ENCODE measurements at regions not wholly inside any gene's neighbourhood (a gene's known extent, or its start where the extent isn't known, plus 50 kb on each side); places are given as distances from the start of the nearest gene placed in this dataset.

DNA sequence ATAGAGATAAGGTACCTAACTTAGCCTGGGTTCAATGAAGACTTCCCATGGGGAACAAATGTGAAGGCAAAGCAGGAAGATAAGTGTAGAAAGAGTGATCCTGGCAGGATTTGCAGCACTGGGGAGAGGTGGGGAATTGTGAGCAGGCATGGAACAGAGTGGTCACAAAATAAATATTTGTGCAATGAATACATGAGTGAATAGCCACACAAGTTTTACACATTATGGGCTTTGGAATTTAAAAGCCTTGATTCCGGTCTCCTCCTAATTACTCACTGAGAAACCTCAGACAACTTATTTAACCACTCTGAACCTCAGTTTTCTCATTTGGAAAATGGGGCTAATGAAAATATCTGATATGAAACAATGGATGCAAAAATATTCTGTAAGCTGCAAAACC, 148.3 kb downstream of the ELAVL4 start:
- TF ChIP-seq EZH2 (IDR thresholded peaks at IDR 0.05; ENCODE audit: borderline replicate concordance, low read depth, low read length, severe bottlenecking), result no peak
- no peak for TF ChIP-seq POLR2A (IDR thresholded peaks at IDR 0.05; ENCODE audit: low read depth, low read length)
- no peak for TF ChIP-seq POLR2AphosphoS5 (IDR thresholded peaks at IDR 0.05; ENCODE audit: insufficient read depth, low read depth, low read length)
- no peak for TF ChIP-seq MYC (IDR thresholded peaks at IDR 0.05; ENCODE audit: low read depth, low read length)
- no peak for TF ChIP-seq FOS (IDR thresholded peaks at IDR 0.05; ENCODE audit: borderline replicate concordance, insufficient read depth, low read length)
- TF ChIP-seq, protein P1, sequence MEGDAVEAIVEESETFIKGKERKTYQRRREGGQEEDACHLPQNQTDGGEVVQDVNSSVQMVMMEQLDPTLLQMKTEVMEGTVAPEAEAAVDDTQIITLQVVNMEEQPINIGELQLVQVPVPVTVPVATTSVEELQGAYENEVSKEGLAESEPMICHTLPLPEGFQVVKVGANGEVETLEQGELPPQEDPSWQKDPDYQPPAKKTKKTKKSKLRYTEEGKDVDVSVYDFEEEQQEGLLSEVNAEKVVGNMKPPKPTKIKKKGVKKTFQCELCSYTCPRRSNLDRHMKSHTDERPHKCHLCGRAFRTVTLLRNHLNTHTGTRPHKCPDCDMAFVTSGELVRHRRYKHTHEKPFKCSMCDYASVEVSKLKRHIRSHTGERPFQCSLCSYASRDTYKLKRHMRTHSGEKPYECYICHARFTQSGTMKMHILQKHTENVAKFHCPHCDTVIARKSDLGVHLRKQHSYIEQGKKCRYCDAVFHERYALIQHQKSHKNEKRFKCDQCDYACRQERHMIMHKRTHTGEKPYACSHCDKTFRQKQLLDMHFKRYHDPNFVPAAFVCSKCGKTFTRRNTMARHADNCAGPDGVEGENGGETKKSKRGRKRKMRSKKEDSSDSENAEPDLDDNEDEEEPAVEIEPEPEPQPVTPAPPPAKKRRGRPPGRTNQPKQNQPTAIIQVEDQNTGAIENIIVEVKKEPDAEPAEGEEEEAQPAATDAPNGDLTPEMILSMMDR (IDR thresholded peaks at IDR 0.05; ENCODE audit: extremely low read depth in 1 of 2, insufficient read depth in 1 of 2, low read depth in 1 of 2, low read length in 2 of 2), result no peak
- TF ChIP-seq, protein P2, sequence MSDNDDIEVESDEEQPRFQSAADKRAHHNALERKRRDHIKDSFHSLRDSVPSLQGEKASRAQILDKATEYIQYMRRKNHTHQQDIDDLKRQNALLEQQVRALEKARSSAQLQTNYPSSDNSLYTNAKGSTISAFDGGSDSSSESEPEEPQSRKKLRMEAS (IDR thresholded peaks at IDR 0.05; ENCODE audit: insufficient read depth, insufficient read length), result no peak
- no peak for TF ChIP-seq JUN (IDR thresholded peaks at IDR 0.05; ENCODE audit: borderline replicate concordance, insufficient read depth, insufficient read length, low read depth)
- TF ChIP-seq GATA2 (IDR thresholded peaks at IDR 0.05; ENCODE audit: insufficient read depth, insufficient read length, low read depth, low read length), result no peak
- H3K27me3 ChIP-seq (ENCODE audit: control insufficient read depth in 2 of 2, insufficient read depth in 2 of 2, low read length in 2 of 2), result no peaks in the 10 kb centered on the region
- H3K9me3 ChIP-seq (replicated peaks; ENCODE audit: control insufficient read depth, insufficient read depth, low read length), result no peaks in the 10 kb centered on the region
- intact Hi-C loops (cut with micrococcal nuclease) (no loop called here), dilution Hi-C loops (cut with MboI; ENCODE audit: extremely low pct_ligation_motif_present, low sequenced_read_pairs) (no loop called here)
- BruUV-seq (replicated peaks), result no TSS peak
- no peak overlapping the region for H2AFZ ChIP-seq (ENCODE audit: low read depth, low read length)
- no peak overlapping the region for H3K27ac ChIP-seq (ENCODE audit: insufficient read depth, low read depth, low read length)
- no peak overlapping the region for H3K4me2 ChIP-seq (ENCODE audit: insufficient read depth, low read length)
- H3K36me3 ChIP-seq (ENCODE audit: control insufficient read depth in 2 of 2, extremely low read depth in 1 of 2, insufficient read depth in 2 of 2, low read length in 2 of 2), result no peaks in the 10 kb centered on the region
- POLR2A ChIA-PET, result no interaction called here
- DNase-seq (ENCODE audit: low read depth, low spot score) (no peak), FAIRE-seq (no peak)
- no peak overlapping the region for H3K4me3 ChIP-seq (replicated peaks in 1 of 3; ENCODE audit: insufficient read depth in 1 of 3, low read depth in 1 of 3, low read length in 3 of 3)
- H3K9me1 ChIP-seq (replicated peaks; ENCODE audit: control insufficient read depth, extremely low read depth, insufficient read depth, low read length), result no peaks in the 10 kb centered on the region
- no peaks in the 10 kb centered on the region for H3K4me1 ChIP-seq (ENCODE audit: control insufficient read depth, extremely low read depth, insufficient read depth, low read length)
- H3K9ac ChIP-seq (replicated peaks; ENCODE audit: extremely low read depth, insufficient read depth, low read length), result no peak overlapping the region
- H4K20me1 ChIP-seq (replicated peaks; ENCODE audit: control insufficient read depth, extremely low read depth, insufficient read depth, low read length), result no peaks in the 10 kb centered on the region
- no peaks in the 10 kb centered on the region for H3K79me2 ChIP-seq (ENCODE audit: control insufficient read depth, insufficient read depth, low read length)
- CTCF ChIA-PET, result no interaction called here
